Astrocyte (in vitro differentiated cells and primary cell): ENCODE measurements at regions not wholly inside any gene's neighbourhood (a gene's known extent, or its start where the extent isn't known, plus 50 kb on each side); places are given as distances from the start of the nearest gene placed in this dataset.

Source experiments
- DNase-seq: peaks from one replicate; pipeline ENCODE4 v3.0.0-alpha.2; 2010; ENCODE audit warnings: low read depth
- FAIRE-seq: peaks from 2 replicates; lab custom pipeline; 2011; peaks lifted over from hg19 to GRCh38; lab: Jason Lieb, UNC
- H2AFZ ChIP-seq: 2 replicates; pipeline ENCODE4 v1.6.0; 2012; ENCODE audit warnings: low read depth, low read length, inconsistent platforms
- H3K27ac ChIP-seq: 2 replicates; pipeline ENCODE4 v1.5.1; 2011; ENCODE audit warnings: low read depth, low read length, inconsistent platforms
- H3K27me3 ChIP-seq: 2 replicates; pipeline ENCODE4 v1.6.0; 2011; ENCODE audit warnings: low read length, inconsistent platforms; ENCODE audit not compliant: insufficient read depth
- H3K36me3 ChIP-seq: 2 replicates; pipeline ENCODE4 v1.5.1; 2011; ENCODE audit warnings: low read length, inconsistent platforms; ENCODE audit not compliant: insufficient read depth
- H3K4me1 ChIP-seq: 2 replicates; pipeline ENCODE4 v1.5.1; 2011; ENCODE audit warnings: low read length, inconsistent platforms; ENCODE audit not compliant: insufficient read depth
- H3K4me2 ChIP-seq: 2 replicates; pipeline ENCODE4 v1.6.0; 2012; ENCODE audit warnings: low read length, inconsistent platforms
- H3K4me3 ChIP-seq: 2 replicates; pipeline ENCODE4 v1.5.1; 2011; ENCODE audit warnings: low read depth, mild to moderate bottlenecking, low read length, inconsistent platforms; ENCODE audit not compliant: insufficient read depth
- H3K79me2 ChIP-seq: 2 replicates; pipeline ENCODE4 v1.6.0; 2012; ENCODE audit warnings: mild to moderate bottlenecking, low read length, inconsistent platforms; ENCODE audit not compliant: insufficient read depth
- H3K9ac ChIP-seq: 2 replicates; pipeline ENCODE4 v1.6.0; 2012; ENCODE audit warnings: mild to moderate bottlenecking, low read length, inconsistent platforms
- H3K9me3 ChIP-seq: 2 replicates; pipeline ENCODE4 v1.5.1; 2012; ENCODE audit warnings: low read depth, mild to moderate bottlenecking, low read length, inconsistent platforms; ENCODE audit not compliant: insufficient read depth
- H4K20me1 ChIP-seq: 2 replicates; pipeline ENCODE4 v1.6.0; 2012; ENCODE audit warnings: low read length, inconsistent platforms; ENCODE audit not compliant: insufficient read depth
- H3K27ac Mint-ChIP-seq: one replicate; pipeline ENCODE4 v1.8.0; 2021; ENCODE audit warnings: mild to moderate bottlenecking, mixed read lengths; ENCODE audit not compliant: unreplicated experiment
- H3K27me3 Mint-ChIP-seq: one replicate; pipeline ENCODE4 v1.8.0; 2021; ENCODE audit warnings: low read depth, mixed read lengths; ENCODE audit not compliant: unreplicated experiment
- H3K36me3 Mint-ChIP-seq: one replicate; pipeline ENCODE4 v1.8.0; 2021; ENCODE audit warnings: low read depth, mixed read lengths; ENCODE audit not compliant: unreplicated experiment
- H3K4me1 Mint-ChIP-seq: one replicate; pipeline ENCODE4 v1.8.0; 2021; ENCODE audit warnings: low read depth, mixed read lengths; ENCODE audit not compliant: unreplicated experiment
- H3K4me3 Mint-ChIP-seq: one replicate; pipeline ENCODE4 v1.8.0; 2021; ENCODE audit warnings: mild to moderate bottlenecking, moderate library complexity, mixed read lengths; ENCODE audit not compliant: unreplicated experiment
- H3K9me3 Mint-ChIP-seq: one replicate; pipeline ENCODE4 v1.8.0; 2021; ENCODE audit warnings: mild to moderate bottlenecking, mixed read lengths; ENCODE audit not compliant: unreplicated experiment
- EZH2 ChIP-seq: IDR thresholded peaks from 2 replicates; pipeline ENCODE4 v1.6.1; 2012; ENCODE audit warnings: mild to moderate bottlenecking, low read length, inconsistent platforms; ENCODE audit not compliant: insufficient read depth
- TF ChIP-seq, protein P1 (sequence below): IDR thresholded peaks from 2 replicates; pipeline ENCODE4 v1.5.1; 2011; ENCODE audit warnings: low read depth, mild to moderate bottlenecking, inconsistent platforms, low read length, moderate library complexity; ENCODE audit not compliant: insufficient read depth

DNA sequence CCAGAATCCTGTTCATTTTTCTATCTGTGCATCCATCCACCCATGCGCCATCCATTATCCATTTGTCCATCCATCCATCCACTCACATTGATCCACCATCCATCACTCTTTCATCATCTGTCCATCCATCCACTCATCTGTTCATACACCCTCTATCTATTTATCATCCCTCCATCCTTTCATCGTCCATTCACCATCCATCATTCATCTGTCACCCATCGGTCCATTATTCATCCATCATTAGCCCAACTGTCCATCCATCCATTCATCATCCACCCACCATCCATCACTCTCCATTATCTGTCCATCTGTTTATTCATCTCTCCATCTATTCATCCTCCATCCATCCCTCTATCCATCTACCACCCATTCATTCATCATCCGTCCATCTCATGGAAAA lies 125.7 kb upstream of the TMPRSS2 start:
- H3K36me3 Mint-ChIP-seq: no peaks in the 10 kb centered on the region
- no peak for TF ChIP-seq EZH2
- TF ChIP-seq, protein P1, sequence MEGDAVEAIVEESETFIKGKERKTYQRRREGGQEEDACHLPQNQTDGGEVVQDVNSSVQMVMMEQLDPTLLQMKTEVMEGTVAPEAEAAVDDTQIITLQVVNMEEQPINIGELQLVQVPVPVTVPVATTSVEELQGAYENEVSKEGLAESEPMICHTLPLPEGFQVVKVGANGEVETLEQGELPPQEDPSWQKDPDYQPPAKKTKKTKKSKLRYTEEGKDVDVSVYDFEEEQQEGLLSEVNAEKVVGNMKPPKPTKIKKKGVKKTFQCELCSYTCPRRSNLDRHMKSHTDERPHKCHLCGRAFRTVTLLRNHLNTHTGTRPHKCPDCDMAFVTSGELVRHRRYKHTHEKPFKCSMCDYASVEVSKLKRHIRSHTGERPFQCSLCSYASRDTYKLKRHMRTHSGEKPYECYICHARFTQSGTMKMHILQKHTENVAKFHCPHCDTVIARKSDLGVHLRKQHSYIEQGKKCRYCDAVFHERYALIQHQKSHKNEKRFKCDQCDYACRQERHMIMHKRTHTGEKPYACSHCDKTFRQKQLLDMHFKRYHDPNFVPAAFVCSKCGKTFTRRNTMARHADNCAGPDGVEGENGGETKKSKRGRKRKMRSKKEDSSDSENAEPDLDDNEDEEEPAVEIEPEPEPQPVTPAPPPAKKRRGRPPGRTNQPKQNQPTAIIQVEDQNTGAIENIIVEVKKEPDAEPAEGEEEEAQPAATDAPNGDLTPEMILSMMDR: no peak
- no peak overlapping the region for H3K27ac Mint-ChIP-seq
- H3K4me3 ChIP-seq: no peak overlapping the region
- no peaks in the 10 kb centered on the region for H3K9me3 ChIP-seq
- H3K4me2 ChIP-seq: no peak overlapping the region
- H3K36me3 ChIP-seq: no peaks in the 10 kb centered on the region
- H3K9me3 Mint-ChIP-seq: peaks cover 22% of the 10 kb centered on the region
- H3K27me3 Mint-ChIP-seq: peaks cover 7% of the 10 kb centered on the region
- no peak overlapping the region for H3K9ac ChIP-seq
- no peaks in the 10 kb centered on the region for H4K20me1 ChIP-seq
- FAIRE-seq: no peak
- H3K79me2 ChIP-seq: no peaks in the 10 kb centered on the region
- no peak overlapping the region for H3K4me3 Mint-ChIP-seq
- H3K27me3 ChIP-seq: no peaks in the 10 kb centered on the region
- H3K4me1 ChIP-seq: peaks cover 34% of the 10 kb centered on the region
- DNase-seq: no peak
- H3K27ac ChIP-seq: no peak overlapping the region
- peaks cover 6% of the 10 kb centered on the region for H3K4me1 Mint-ChIP-seq
- H2AFZ ChIP-seq: no peak overlapping the region

DNA sequence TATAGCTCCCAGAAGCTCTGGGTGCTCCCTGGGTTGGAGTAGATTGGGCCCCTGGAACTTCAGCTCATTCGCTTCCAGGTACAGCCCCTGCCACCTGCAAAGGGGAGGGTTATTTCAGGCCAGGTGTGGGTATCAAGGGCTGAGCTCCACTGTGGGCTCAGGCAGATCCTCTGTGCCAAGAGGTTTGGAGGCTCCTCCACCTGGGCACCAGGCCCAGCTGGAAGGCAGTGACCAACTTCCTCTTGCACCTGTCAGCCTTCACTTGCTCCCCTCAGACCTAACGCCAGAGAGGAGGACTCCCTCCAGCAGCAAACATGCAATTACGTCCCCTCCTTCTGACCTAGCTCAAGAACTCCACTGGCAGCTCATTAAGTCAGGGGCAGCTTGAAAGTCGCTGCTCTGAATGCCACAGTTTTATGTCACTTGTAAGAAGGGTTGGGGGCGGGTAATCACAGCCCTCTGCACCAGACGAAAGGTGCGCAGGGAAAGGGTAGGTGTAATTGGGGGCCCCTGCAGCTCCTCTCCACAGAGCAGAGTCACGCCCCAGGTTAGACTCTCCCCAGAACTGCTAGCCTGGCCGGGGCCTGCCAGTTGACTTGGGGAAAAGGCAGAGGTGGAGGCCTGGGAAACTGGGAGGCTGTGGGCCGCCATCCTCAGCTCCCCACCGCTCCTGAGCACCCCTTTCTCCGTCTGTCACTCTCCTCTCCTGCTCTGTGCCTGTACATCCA lies 125.0 kb upstream of the TMPRSS2 start:
- Mint-ChIP-seq H3K27me3 (peaks cover 7% of the 10 kb centered on the region), H3K9me3 (peaks cover 17% of the 10 kb centered on the region), H3K36me3 (no peaks in the 10 kb centered on the region), H3K27ac (no peak overlapping the region), H3K4me1 (peaks cover 6% of the 10 kb centered on the region), H3K4me3 (no peak overlapping the region)
- no peak for DNase-seq
- Histone ChIP-seq H3K27me3 (no peaks in the 10 kb centered on the region), H3K4me3 (no peak overlapping the region), H3K79me2 (no peaks in the 10 kb centered on the region), H3K4me1 (peaks cover 28% of the 10 kb centered on the region), H3K9me3 (no peaks in the 10 kb centered on the region), H2AFZ (no peak overlapping the region), H3K4me2 (no peak overlapping the region), H3K36me3 (no peaks in the 10 kb centered on the region), H3K27ac (no peak overlapping the region), H3K9ac (no peak overlapping the region), H4K20me1 (no peaks in the 10 kb centered on the region)
- FAIRE-seq: no peak
- TF ChIP-seq EZH2: no peak
- TF ChIP-seq, protein P1: no peak
